Fibroblast of pulmonary artery (primary cell): ENCODE measurements at regions not wholly inside any gene's neighbourhood (a gene's known extent, or its start where the extent isn't known, plus 50 kb on each side); places are given as distances from the start of the nearest gene placed in this dataset.

Experiments used
- DNase-seq: peaks from one replicate; pipeline ENCODE4 v3.0.0-alpha.2; 2010; ENCODE audit warnings: low read depth
- H3K4me3 ChIP-seq: replicated peaks from 2 replicates; pipeline ENCODE4 v1.5.1; 2011; ENCODE audit warnings: low read depth, mild to moderate bottlenecking, control low read depth, low read length, moderate library complexity
- TF ChIP-seq, protein P1 (sequence below): IDR thresholded peaks from 2 replicates; pipeline ENCODE4 v1.5.1; 2011; ENCODE audit warnings: mild to moderate bottlenecking, control low read depth, low read length, inconsistent platforms; ENCODE audit errors: missing control alignments

- DNase-seq, result no peak
- TF ChIP-seq, protein P1, sequence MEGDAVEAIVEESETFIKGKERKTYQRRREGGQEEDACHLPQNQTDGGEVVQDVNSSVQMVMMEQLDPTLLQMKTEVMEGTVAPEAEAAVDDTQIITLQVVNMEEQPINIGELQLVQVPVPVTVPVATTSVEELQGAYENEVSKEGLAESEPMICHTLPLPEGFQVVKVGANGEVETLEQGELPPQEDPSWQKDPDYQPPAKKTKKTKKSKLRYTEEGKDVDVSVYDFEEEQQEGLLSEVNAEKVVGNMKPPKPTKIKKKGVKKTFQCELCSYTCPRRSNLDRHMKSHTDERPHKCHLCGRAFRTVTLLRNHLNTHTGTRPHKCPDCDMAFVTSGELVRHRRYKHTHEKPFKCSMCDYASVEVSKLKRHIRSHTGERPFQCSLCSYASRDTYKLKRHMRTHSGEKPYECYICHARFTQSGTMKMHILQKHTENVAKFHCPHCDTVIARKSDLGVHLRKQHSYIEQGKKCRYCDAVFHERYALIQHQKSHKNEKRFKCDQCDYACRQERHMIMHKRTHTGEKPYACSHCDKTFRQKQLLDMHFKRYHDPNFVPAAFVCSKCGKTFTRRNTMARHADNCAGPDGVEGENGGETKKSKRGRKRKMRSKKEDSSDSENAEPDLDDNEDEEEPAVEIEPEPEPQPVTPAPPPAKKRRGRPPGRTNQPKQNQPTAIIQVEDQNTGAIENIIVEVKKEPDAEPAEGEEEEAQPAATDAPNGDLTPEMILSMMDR, result no peak
- no peak overlapping the region for H3K4me3 ChIP-seq
Measured at GRCh38 chr5:40078898-40079575, 600.7 kb upstream of the PTGER4 start.

- no peak for DNase-seq
- TF ChIP-seq, protein P1, result no peak
- H3K4me3 ChIP-seq, result no peak overlapping the region
Measured at GRCh38 chr5:40074826-40075225, 604.9 kb upstream of the PTGER4 start.

DNA sequence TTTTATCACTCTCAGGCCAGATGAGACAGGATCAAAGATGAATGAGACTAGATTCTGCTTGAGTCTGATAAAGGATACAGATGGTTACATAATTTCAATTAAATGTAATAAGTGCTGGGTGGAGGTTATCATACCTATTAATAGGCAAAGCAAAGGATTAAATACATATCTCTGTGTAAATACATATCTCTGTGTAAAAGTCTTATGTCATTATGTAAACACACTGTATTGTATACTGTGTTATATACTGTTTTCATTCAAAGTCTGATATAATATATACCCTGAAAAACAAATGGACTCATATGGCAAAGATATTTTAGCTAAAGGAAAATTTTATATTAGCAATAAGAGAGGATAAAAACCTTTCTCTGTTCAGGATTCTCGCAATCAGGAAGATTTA, 605.8 kb upstream of the PTGER4 start:
- no peak overlapping the region for H3K4me3 ChIP-seq
- TF ChIP-seq, protein P1, result no peak
- DNase-seq, result no peak

GRCh38 chr5:40071870-40072269, 607.8 kb upstream of the PTGER4 start:
- DNase-seq, result peak; percentile 1
- TF ChIP-seq, protein P1, result no peak
- no peak overlapping the region for H3K4me3 ChIP-seq

DNA sequence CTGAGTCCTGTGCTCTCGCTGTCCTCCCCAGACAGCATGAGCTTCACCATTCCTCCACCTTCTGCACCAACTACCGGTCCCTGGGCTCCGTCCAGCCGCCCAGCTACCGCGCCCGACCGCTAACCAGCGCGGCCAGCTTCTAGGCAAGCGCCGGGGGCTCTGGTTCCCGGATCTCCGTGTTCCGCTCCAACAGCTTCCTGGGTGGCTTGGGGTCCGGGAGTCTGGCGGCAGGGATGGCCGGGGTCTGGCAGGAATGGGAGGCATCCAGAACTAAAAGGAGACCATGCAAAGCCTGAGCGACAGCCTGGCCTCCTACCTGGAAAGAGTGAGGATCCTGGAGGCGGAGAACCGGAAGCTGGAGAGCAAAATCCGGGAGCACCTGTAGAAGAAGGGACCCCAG, 613.1 kb upstream of the PTGER4 start:
- DNase-seq, result no peak
- H3K4me3 ChIP-seq, result no peak overlapping the region
- TF ChIP-seq, protein P1, result no peak

DNA sequence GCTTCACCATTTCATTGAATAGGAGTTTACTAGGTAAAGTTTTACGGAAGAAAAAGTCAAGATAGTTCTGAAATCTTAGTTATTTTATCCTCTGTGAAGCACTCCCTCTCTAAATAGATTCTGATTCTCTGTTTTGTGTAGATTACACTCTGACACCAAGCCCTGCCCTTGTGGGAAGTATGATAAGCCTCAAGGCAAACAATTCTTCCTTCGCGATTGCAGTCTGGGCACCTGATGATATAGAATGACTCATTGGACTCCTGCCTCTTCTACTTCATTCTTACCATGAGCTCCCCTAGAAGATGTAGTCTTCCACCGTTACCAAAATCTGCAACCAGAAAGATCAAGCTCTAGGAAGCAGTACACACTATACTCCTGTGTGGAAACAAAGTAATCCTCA, 626.9 kb upstream of the PTGER4 start:
- DNase-seq, result no peak
- H3K4me3 ChIP-seq, result no peak overlapping the region
- TF ChIP-seq, protein P1, result no peak

DNA sequence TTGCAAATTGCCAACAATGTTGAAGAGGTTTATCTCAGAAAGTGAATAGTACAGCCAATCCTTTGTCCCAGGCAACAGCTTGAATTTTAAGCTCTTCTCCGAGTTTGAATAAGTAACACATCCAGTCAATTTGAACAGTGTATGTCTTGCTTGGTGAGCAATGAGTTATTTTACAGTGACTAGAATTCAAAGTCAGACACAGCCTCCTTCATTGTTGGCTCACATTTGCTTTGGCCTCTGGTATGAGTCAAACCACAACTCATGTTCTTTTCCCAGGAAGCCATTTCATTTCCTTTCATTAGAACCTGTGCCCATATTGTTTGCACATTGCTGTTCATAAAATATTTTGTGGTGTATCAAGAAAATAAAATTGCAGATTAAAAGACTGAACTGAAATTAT, 622.0 kb upstream of the DAB2 start:
- TF ChIP-seq, protein P1, result no peak
- H3K4me3 ChIP-seq, result no peak overlapping the region
- peak; percentile 37 for DNase-seq
